ENCODE measurements at regions not wholly inside any gene's neighbourhood (a gene's known extent, or its start where the extent isn't known, plus 50 kb on each side); places are given as distances from the start of the nearest gene placed in this dataset.

DNA sequence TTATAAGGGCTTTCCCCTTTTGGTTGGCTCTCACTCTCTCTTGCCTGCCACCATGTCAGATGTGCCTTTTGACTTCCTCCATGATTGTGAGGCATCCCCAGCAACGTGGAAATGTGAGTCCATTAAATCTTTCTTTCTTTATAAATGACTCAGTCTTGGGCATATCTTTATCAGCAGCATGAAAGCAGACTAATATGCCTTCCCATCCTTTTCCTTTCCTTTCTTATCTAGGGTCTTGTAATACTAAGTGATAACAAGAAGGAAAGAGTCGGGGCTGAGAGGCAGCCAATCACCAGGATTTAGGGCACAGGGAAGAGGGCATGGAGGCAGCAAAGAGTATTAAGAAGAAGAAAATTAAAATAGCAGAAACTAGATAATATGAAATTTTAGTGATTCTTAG is 62.0 kb upstream of the JCAD start:
- DNase-seq = no peak

- DNase-seq = no peak
Observed at GRCh38 chr10:30118590-30118989, 59.2 kb upstream of the JCAD start.

GRCh38 chr10:30117812-30118501 is 58.6 kb upstream of the JCAD start:
- no peak for DNase-seq

- DNase-seq = peak in 2 of 3 donors; percentile 14 to 66
Observed at GRCh38 chr10:30116041-30116491, 56.7 kb upstream of the JCAD start.

DNA sequence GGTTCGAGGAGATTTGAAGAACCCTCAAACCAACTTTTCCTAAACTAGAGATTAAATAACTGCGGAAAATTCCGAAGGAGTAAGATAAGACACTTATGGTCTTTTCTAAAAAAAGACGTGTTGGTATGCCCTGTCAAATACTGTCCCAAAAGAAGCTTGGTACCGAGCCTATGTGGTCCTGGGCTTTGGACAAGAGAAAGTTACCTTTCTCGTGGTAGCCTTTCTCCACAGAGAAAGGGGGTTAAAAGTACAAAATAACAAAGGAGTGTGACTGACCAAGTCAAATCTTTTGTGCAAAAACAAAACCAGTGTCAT is 56.2 kb upstream of the JCAD start:
- no peak for DNase-seq

DNA sequence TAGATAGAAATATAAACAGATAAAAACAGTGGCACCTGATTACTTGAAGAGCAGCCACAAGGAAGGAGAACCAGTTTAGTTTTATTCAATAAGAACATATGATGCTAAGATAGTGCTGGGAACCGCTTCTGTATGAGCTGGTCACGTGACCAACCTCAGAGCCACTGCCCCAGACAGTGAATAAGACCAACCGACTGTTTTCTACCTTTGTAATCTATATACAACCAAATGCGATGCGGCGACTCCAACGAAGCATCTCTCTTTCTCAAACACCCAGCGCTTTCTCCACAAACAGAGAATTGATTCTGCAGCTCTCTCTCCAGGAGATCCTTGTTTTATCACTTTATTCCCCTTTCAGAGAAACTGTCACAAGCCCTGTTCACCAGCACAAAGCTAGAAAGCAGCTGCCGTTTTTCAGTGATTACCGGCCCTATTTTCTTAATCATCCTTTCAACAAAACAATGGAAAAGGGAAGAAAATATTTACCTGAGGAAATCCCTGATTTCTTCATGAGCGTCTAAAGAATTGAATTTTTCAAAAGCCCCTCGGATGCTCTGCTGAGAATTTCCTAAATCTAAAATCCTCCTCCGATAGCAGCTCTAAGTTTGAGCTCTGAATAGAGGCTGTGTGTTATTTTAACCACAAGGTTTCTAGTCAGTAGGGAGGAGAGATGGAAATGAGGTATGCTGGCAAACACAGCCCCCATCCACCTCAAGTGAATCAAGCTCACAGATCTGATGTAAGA is 55.7 kb upstream of the JCAD start:
- peak in 2 of 3 donors; percentile 43 to 66 for DNase-seq

DNA sequence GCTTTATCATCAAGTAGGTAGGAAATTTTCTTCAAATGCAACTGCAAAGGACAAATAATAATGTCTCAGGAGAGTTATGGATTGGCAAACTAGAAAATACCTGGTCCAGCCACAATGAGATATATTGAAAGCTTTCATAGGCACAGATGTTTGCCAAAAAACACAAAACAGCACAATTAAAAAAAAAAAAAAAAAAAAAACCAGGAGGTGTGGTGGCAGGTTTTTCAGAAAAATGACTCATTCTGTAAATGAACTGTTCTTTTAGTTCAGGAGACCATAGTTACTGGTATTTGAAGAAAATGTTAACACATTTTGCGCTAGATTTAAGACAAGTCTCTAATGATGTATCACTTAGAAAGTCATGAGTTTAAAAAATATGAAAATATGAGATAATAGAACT is 55.0 kb upstream of the JCAD start:
- no peak for DNase-seq

DNA sequence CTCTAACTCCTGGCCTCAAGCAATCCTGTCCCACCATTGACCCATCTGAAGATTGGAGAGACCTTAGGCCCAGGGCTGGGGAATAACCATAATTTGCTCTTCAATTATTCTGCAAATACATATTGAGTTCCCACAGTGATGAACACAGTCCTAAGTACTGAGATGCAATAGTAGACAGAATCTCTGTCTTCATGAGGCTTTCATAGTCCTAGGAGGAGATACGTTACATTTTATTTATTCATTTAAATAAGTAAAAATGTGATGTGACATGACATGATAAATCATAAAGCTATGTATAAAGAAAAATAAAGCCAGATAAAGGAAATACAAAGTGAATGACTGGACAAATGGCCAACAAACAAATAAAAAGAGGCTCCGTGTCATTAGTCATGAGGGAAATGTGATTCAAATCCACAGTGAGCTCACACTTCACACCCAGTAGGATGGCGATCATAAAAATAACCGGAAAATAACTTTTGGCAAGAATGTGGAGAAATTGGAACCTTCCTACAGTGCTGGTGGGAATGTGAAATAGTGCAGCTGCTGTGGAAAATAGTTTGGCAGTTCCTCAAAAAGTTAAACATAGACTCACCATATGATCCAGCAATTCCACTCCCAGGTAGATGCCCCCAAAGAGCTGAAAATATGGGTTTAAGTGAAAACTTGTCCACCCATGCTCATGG is 52.1 kb upstream of the JCAD start:
- DNase-seq = peak in 2 of 3 donors; percentile 64 to 67

Data from muscle of back (tissue), 3 donors.